Esophagus squamous epithelium (tissue), 5 donors: ENCODE measurements at regions not wholly inside any gene's neighbourhood (a gene's known extent, or its start where the extent isn't known, plus 50 kb on each side); places are given as distances from the start of the nearest gene placed in this dataset.
"Not testable (repeated sequence)": the region's sequence is repeated elsewhere in the genome, so short reads cannot be mapped to it uniquely, and the experiment has no call there.

Experiments
- DNase-seq: peaks from one replicate; lab custom pipeline; 2025; lab: John Stamatoyannopoulos, UW
- H3K27ac ChIP-seq, 4 donors: fragments of 200-600 bp; sonication (generic); one replicate each; pipeline ENCODE4 v1.5.1; 2016 to 2019; ENCODE audit warnings: mild to moderate bottlenecking in 1 of 4
- H3K27me3 ChIP-seq, 4 donors: fragments of 200-600 bp; sonication (generic); 1 replicate in 3 of 4; 2 replicates in 1 of 4; pipeline versions ENCODE4 v1.5.1 to v1.6.0; 2017 to 2021; ENCODE audit warnings: antibody characterized with exemption in 1 of 4
- H3K36me3 ChIP-seq, 3 donors: fragments of 200-600 bp; sonication (generic); one replicate each; pipeline ENCODE4 v1.5.1; 2016 to 2019
- H3K4me1 ChIP-seq, 3 donors: fragments of 200-600 bp; sonication (generic); one replicate each; pipeline ENCODE4 v1.5.1; 2017 to 2019
- H3K4me3 ChIP-seq, 4 donors: fragments of 200-600 bp; sonication (generic); 1 replicate in 3 of 4; 2 replicates in 1 of 4; pipeline ENCODE4 v1.5.1; 2016 to 2019; ENCODE audit warnings: mild to moderate bottlenecking in 2 of 4, moderate library complexity in 1 of 4
- H3K9me3 ChIP-seq, 3 donors: fragments of 200-600 bp; sonication (generic); one replicate each; pipeline ENCODE4 v1.5.1; 2016 to 2019
- CTCF ChIP-seq, 6 experiments: fragments of 450-650 bp in 4 of 6; fragments of 200-600 bp in 2 of 6; sonication (generic) in 2 of 6; IDR thresholded peaks; one replicate each; pipeline ENCODE4 v1.5.1; 2016 to 2019; ENCODE audit warnings: antibody characterized with exemption in 6 of 6, mild to moderate bottlenecking in 4 of 6, moderate library complexity in 4 of 6
- POLR2A ChIP-seq, 4 donors: fragments of 450-650 bp; IDR thresholded peaks; one replicate each; pipeline ENCODE4 v1.6.1; 2017; ENCODE audit warnings: antibody characterized with exemption in 4 of 4, mild to moderate bottlenecking in 4 of 4, moderate library complexity in 3 of 4
- WGBS, 2 donors: methylation state at CpG; one replicate each; pipeline ENCODE4 v1.1.5; 2018; 5-methylcytosine and 5-hydroxymethylcytosine counted together
- intact Hi-C: fragments of 100-400 bp; cut with DNase I; formaldehyde crosslinking; loops from one replicate; pipeline ENCODE4 v1.15.0; 2022
- donor health status: DM: yes; HTN: yes; CAD: no.

- DNase-seq, result no peak
- peaks cover 5 to 68% (median 21%) of the 10 kb centered on the region in 4 donors for H3K27me3 ChIP-seq
- TF ChIP-seq CTCF (IDR thresholded peaks at IDR 0.05) (no peak), POLR2A (IDR thresholded peaks at IDR 0.05) (no peak)
- H3K9me3 ChIP-seq, result no peaks in the 10 kb centered on the region
- H3K4me3 ChIP-seq, result no peak overlapping the region
- H3K36me3 ChIP-seq, result no peaks in the 10 kb centered on the region
- no peak overlapping the region for H3K27ac ChIP-seq
- intact Hi-C loops, result no loop called here
- H3K4me1 ChIP-seq, result peaks cover 0 to 15% (median 6%) of the 10 kb centered on the region in 3 donors
- WGBS, 2 donors, result 68 to 86% methylated on average over 3 of the region's 3 CpGs
Measured at GRCh38 chr1:181319907-181320306, 163.4 kb upstream of the CACNA1E start.

GRCh38 chr1:181324797-181325616 is 158.3 kb upstream of the CACNA1E start:
- no peak overlapping the region for H3K4me3 ChIP-seq
- no peak for TF ChIP-seq POLR2A (IDR thresholded peaks at IDR 0.05)
- no peak for TF ChIP-seq CTCF (IDR thresholded peaks at IDR 0.05)
- no peak for DNase-seq
- no peak overlapping the region for H3K27ac ChIP-seq
- H3K36me3 ChIP-seq, result no peaks in the 10 kb centered on the region
- H3K9me3 ChIP-seq, result no peaks in the 10 kb centered on the region
- intact Hi-C loops, result no loop called here
- H3K4me1 ChIP-seq, result no peaks in the 10 kb centered on the region
- 20 to 54% methylated on average over 7 to 8 of the region's 11 CpGs for WGBS, 2 donors
- H3K27me3 ChIP-seq, result peaks cover 0 to 34% (median 0%) of the 10 kb centered on the region in 4 donors

- not testable (repeated sequence) for H3K27ac ChIP-seq, DNase-seq
- WGBS, 2 donors, result 68 to 89% methylated on average over 15 to 18 of the region's 18 CpGs
Measured at GRCh38 chr1:181325765-181326164, 157.6 kb upstream of the CACNA1E start.

GRCh38 chr1:181326348-181326747 is 157.0 kb upstream of the CACNA1E start:
- Histone ChIP-seq H3K27me3 (peaks cover 0 to 20% (median 0%) of the 10 kb centered on the region in 4 donors), H3K4me1 (no peaks in the 10 kb centered on the region), H3K4me3 (no peak overlapping the region), H3K9me3 (no peaks in the 10 kb centered on the region), H3K36me3 (no peaks in the 10 kb centered on the region), H3K27ac (no peak overlapping the region)
- intact Hi-C loops, result no loop called here
- no peak for TF ChIP-seq CTCF (IDR thresholded peaks at IDR 0.05)
- TF ChIP-seq POLR2A (IDR thresholded peaks at IDR 0.05), result no peak
- no peak for DNase-seq
- WGBS, 2 donors, result 96 to 99% methylated on average over 3 of the region's 3 CpGs

More at GRCh38 chr1:181325765-181326164, 157.6 kb upstream of the CACNA1E start:
- H3K4me1 ChIP-seq, intact Hi-C loops, H3K36me3 ChIP-seq, H3K4me3 ChIP-seq, H3K9me3 ChIP-seq: not testable (repeated sequence)
- H3K27me3 ChIP-seq, result peaks cover 0 to 26% (median 0%) of the 10 kb centered on the region in 4 donors

- Histone ChIP-seq H3K27ac (no peak overlapping the region), H3K27me3 (peaks cover 0 to 17% (median 0%) of the 10 kb centered on the region in 4 donors), H3K4me1 (no peaks in the 10 kb centered on the region), H3K4me3 (no peak overlapping the region), H3K9me3 (no peaks in the 10 kb centered on the region), H3K36me3 (no peaks in the 10 kb centered on the region)
- DNase-seq, result no peak
- intact Hi-C loops, result no loop called here
- WGBS, 2 donors, result 70 to 90% methylated on average over 3 to 4 of the region's 4 CpGs
- TF ChIP-seq CTCF (IDR thresholded peaks at IDR 0.05), result no peak
- no peak for TF ChIP-seq POLR2A (IDR thresholded peaks at IDR 0.05)
Measured at GRCh38 chr1:181327796-181328195, 155.5 kb upstream of the CACNA1E start.
